ENCODE measurements at regions not wholly inside any gene's neighbourhood (a gene's known extent, or its start where the extent isn't known, plus 50 kb on each side); places are given as distances from the start of the nearest gene placed in this dataset.
"Not testable (repeated sequence)": the region's sequence is repeated elsewhere in the genome, so short reads cannot be mapped to it uniquely, and the experiment has no call there.

DNA sequence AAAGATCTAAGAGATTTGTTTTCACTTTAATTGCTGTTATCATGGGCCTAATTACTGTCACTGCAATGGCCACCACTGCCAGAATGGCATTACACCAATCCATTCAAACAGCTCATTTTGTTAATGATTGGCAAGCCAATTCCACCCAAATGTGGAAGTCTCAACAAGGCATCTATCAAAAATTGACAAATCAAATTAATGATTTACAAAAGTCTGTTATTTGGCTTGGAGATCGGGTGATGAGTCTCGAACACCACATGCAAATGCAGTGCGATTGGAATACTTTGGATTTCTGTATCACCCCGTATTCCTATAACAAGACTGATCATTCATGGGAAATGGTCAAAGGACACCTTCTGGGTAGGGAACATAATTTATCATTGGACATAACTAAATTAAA, 568.7 kb upstream of the PTGER4 start:
- DNase-seq, result not testable (repeated sequence)

DNA sequence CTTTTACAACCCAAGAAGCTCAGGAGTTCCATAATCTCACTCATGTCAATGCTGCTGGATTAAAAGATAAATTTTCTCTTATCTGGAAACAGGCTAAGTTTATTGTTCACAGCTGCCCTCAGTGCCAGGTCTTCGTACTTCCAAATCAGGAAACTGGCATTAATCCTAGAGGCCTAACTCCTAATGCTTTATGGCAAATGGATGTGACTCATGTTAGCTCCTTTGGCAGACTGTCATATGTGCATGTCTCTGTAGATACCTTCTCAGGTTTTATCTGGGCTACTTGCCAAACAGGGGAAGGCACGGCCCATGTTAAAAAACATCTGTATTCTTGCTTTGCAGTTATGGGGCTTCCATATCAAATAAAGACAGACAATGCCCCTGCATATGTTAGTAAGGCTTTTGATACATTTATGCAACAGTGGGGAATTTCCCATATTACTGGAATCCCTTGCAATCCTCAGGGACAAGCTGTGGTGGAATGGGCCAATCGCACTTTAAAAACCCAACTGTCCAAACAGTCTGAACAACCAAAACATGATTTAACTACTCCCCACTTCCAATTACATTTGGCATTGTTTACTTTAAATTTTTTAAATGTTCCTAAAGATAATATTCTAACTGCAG, 570.8 kb upstream of the PTGER4 start:
- not testable (repeated sequence) for DNase-seq

DNA sequence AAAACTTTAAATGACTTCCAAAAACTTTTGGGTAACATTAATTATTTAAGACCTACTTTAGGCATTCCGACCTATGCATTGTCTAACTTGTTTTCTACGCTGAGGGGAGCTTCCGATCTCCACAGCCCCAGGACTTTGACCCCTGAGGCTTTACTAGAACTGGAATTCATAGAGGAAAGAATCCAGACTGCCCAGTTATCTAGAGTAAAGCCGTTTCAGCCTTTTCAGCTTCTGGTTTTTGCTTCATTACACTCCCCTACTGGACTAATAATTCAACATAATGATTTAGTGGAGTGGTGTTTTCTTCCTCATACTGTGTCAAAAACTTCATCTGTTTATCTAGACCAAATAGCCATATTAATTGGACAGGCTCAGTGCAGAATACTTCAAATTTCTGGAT, 571.9 kb upstream of the PTGER4 start:
- DNase-seq, result not testable (repeated sequence)

DNA sequence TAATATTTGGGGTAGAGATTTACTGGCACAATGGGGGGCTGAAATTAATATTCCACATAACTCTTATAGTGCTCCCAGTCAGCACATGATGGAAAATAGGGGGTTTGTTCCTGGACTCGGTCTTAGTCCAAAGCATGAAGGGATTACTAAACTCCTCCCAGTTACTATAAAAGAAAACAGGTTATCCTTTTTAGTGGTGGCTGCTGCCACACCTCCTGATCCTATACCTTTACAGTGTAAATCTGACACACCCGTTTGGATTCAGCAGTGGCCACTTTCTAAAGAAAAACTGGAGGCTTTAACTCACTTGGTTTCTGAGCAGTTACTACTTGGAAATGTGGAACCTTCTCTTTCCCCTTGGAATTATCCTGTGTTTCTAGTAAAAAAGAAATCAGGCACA, 572.9 kb upstream of the PTGER4 start:
- no peak for DNase-seq

GRCh38 chr5:40098313-40098712, 581.4 kb upstream of the PTGER4 start:
- DNase-seq, result no peak

GRCh38 chr5:40093550-40093949, 586.2 kb upstream of the PTGER4 start:
- DNase-seq, result no peak

- DNase-seq, result peak in 1 of 2 experiments; percentile 7
These were observed 590.4 kb upstream of the PTGER4 start for GRCh38 chr5:40089269-40089668.

GRCh38 chr5:40084614-40085013, 595.1 kb upstream of the PTGER4 start:
- no peak for DNase-seq

- no peak for DNase-seq
These were observed 597.4 kb upstream of the PTGER4 start for GRCh38 chr5:40082313-40082712.

DNA sequence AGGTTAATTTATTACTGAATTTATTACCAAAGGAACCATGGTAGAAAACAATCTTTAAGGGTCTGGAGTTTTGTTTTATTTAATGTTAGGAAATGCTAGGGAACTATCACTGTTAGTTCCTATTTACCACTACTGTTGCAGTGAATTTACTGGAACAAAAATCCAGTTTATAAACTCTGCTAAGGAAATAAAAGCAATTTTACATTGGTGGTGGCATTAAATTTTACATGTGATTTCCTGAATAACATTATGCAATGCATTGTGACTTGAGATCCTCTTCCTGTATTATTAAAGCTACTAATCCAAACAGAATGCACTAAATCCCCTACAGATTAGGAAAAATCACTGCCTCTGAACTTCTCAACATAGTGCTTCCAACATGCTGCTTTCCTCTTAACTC, 599.5 kb upstream of the PTGER4 start:
- no peak for DNase-seq

DNA sequence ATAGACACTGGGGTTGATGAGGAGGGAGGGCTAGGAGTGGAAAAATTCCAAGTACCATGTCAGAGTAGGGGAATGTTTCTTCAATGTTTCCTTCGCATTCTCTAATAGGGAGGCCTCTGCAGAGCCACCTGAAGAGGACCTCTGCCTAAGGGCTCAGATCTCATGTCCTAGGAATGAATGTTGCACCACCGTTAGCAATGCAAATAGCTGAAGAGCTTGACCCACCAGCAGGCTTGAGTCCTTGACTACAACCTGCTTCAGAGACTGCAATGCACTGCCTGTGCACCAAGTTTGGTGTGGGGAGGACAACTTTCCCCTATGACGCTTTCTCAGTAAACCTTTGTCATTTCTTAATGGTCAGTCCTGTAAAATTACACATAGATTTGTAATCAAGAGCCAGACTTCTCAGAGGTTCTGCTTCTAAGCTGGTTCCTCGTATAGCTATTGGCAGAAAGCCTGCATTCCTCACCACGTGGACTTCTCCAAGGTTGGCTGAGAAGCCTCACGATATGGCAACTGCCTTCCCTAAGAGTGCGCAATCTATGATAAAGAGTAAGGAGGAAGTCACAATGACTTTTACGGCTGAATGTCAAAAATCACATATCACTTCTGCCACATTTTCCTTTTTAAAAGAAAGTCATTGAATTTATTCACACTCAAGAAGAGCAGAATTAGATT, 600.7 kb upstream of the PTGER4 start:
- DNase-seq, result no peak

GRCh38 chr5:40074826-40075225, 604.9 kb upstream of the PTGER4 start:
- no peak for DNase-seq

DNA sequence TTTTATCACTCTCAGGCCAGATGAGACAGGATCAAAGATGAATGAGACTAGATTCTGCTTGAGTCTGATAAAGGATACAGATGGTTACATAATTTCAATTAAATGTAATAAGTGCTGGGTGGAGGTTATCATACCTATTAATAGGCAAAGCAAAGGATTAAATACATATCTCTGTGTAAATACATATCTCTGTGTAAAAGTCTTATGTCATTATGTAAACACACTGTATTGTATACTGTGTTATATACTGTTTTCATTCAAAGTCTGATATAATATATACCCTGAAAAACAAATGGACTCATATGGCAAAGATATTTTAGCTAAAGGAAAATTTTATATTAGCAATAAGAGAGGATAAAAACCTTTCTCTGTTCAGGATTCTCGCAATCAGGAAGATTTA, 605.8 kb upstream of the PTGER4 start:
- DNase-seq, result no peak

DNA sequence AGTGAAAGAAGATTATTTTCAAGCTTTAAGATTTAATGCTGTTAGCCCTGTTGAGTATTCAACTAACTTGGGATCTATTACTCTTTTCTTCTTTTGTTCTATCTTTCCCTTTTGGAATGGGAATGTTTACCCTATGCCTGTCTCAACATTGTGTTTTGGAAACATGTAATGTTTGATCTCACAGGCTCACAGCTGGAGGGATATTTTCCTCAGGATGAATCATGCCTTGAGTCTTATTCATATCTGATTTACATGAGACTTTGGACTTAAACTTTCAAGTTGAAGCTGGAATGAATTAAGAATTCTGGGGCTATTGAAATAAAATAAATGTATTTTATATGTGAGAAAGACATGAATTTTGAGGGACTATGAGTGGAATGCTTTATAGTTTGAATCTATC, 607.8 kb upstream of the PTGER4 start:
- no peak for DNase-seq

- no peak for DNase-seq
These were observed 613.1 kb upstream of the PTGER4 start for GRCh38 chr5:40066616-40067015.

DNA sequence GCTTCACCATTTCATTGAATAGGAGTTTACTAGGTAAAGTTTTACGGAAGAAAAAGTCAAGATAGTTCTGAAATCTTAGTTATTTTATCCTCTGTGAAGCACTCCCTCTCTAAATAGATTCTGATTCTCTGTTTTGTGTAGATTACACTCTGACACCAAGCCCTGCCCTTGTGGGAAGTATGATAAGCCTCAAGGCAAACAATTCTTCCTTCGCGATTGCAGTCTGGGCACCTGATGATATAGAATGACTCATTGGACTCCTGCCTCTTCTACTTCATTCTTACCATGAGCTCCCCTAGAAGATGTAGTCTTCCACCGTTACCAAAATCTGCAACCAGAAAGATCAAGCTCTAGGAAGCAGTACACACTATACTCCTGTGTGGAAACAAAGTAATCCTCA, 626.9 kb upstream of the PTGER4 start:
- no peak for DNase-seq

- DNase-seq, result no peak
These were observed 622.0 kb upstream of the DAB2 start for GRCh38 chr5:40046792-40047191.

DNA sequence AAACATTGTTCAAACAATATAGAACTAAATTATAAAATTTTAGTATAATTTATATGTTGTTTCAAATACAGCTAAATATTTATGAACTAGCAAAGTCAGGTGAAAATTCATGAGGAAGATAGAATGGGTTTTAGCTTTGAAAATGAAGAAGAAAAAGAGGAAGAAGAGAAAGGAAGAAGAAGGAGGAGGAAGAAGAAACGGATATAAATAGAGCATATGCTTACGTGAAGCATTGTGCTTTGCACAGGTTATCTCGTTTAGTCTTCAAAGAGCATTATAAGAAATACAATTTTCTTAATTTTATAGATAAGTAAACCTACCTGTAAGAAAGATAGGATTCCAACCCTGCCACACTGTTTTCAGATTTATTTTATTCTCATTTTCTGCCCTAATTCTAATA, 620.6 kb upstream of the DAB2 start:
- no peak for DNase-seq

DNA sequence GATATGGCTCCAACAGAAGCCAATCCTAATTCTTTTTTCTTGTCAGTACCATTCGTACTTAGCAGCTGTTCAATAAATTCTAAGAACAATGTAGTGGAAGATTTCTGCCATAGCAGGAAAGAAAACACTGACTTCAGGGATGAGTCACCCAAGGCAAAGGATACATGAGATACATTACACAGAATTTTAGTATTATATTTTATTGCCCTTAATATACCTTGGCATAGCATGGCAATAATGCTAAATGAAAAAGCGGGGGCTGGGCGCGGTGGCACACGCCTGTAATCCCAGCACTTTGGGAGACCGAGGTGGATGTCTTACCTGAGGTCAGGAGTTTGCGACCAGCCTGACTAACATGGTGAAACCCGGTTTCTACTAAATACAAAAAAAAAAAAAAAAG, 619.1 kb upstream of the DAB2 start:
- no peak for DNase-seq

- DNase-seq, result no peak
These were observed 616.7 kb upstream of the DAB2 start for GRCh38 chr5:40041452-40041851.

- no peak for DNase-seq
These were observed 612.9 kb upstream of the DAB2 start for GRCh38 chr5:40037713-40038112.

- DNase-seq, result no peak
These were observed 609.7 kb upstream of the DAB2 start for GRCh38 chr5:40034441-40034840.

DNA sequence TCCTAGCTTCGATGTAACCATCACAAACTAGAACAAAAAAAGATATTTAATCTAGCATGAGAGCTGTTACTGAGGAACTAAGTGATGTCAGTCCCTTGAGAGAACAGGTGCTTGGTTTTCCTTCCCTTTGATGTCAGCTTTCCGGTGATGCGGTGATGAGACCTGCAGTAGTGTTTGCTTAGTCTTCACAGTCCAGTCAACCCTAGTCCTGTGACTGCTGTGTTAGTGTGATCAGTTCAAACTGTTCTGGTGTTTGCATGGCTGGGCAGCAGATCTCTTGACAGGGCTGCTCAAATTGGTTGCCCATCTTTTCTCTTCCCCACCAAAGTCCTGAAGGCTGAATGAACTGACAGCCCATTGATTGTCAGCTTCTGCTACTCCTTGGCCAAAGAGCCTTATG, 608.6 kb upstream of the DAB2 start:
- DNase-seq, result no peak

DNA sequence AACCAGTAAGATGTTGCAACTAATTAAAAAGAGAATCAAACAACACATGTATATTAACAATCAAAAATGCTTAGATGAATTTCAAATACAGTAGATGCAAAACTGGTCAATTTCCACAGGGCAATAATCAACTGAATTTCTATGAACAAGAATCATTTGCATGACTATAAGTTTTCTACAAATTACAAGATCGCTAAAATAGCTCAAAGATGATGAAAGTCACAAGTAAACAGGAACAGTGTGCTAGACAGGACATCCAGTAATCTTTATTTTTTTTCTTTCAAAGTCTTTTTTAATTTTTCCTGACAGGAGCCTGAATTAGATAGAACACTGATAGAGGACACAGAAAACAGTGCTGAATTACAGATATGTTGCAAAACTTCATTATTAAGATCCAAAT, 608.2 kb upstream of the DAB2 start:
- no peak for DNase-seq

DNA sequence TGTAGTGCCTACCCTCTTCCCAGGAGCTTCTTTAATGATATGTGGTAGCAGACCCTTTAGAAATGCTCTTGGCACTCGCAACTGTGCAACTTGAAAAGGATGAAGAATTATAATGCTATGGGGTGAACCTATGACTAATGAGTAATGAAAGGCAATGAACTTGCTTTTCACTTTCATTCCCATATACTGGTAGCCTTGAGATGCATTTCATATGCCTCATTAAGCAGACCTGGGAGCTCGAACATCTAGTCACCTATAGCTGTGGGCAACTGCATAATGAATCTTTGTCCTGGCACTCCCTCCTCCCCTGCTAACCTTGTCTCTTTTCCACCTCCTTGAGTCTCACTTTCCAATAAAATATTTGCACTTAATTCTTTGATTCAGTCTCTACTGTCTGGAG, 605.9 kb upstream of the DAB2 start:
- DNase-seq, result no peak
